HG03460 (cell line): ENCODE measurements at regions not wholly inside any gene's neighbourhood (a gene's known extent, or its start where the extent isn't known, plus 50 kb on each side); places are given as distances from the start of the nearest gene placed in this dataset.

ENCODE experiments used
- ATAC-seq: cut with Tn5 transposase; IDR thresholded peaks from one replicate; pipeline ENCODE4 v1.9.1; 2021; ENCODE audit not compliant: unreplicated experiment

DNA sequence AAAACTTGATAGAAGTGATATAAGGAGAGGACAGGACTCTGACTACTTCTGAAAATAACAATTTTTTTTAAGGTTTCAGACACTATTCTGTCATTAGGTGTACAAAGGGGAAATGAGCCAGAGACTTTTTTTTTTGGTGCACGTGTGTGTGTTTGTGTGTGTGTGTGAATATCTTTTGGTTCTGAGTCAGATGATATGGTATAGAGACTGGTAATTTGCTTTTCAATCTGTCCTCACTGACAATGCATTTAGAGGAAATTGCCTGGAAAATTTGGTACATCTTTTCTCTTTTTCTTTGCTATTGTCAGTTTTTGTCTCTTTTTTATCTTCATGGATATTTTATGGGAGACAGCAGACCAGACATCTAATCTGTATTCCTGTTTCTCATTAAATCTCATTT lies 59.3 kb downstream of the DDIT4L start:
- no peak for ATAC-seq

DNA sequence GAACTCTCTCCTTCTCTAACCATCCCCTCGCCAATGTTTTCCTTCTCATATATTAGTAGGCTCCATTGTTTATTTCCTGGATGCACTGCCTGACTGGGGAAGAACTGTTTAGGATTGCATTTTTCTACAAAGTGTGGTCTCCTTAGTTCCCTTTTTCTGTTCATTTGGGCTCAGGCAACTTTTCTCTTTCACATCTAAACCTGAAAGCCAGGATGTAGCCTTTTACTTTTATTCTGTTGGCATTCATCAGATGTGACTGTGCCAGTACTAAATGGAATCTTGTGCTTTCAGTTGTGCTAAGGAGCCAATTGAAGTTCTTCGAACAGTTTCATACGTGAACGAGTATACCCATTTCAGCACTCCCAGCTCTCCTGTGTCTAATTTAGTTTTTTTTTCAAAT lies 59.8 kb downstream of the DDIT4L start:
- no peak for ATAC-seq

DNA sequence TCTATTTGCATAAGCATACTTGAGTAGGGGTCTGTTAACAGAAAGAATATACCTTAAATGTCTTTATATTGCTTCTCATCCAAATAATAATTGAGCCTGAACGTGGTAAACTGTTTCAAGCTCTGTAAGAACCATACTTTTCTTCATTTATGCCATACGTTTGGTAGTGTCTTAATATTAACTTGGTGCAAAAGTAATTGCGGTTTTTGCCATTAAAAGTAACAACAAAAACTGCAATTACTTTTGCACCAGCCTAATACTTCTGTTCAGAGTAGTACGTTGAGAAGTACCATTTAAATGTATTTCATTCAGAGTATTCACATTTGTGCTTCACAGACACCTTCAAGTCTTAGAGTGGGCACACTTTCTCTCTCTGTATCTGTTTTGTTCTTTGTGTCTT lies 60.5 kb downstream of the DDIT4L start:
- ATAC-seq: no peak

GRCh38 chr4:100128338-100128737 lies 61.9 kb downstream of the DDIT4L start:
- ATAC-seq: no peak

GRCh38 chr4:100124715-100125114 lies 65.6 kb downstream of the DDIT4L start:
- no peak for ATAC-seq

- ATAC-seq: no peak
Measured at GRCh38 chr4:100118181-100118580, 72.1 kb downstream of the DDIT4L start.

DNA sequence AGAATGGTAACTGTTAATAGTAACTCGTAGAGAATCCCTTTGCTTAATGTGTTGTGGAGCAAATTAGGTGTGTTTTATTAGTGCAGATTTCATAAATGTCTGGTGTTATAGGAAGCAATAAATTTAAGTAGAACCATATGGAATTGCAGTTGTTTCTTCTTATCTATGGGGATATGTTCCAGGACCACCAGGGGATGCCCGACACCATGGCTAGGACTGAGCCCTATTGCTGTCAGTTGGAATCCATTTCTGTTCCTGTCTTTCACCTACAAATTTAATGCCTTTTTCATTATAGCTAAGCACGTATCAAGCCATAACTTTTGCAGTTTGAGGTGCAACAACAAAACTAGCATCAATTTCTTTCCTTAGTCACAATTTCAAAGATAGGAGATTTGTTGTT lies 72.5 kb downstream of the DDIT4L start:
- ATAC-seq: no peak

- no peak for ATAC-seq
Measured at GRCh38 chr4:100114909-100115308, 75.4 kb downstream of the DDIT4L start.

GRCh38 chr4:100113732-100114131 lies 76.5 kb downstream of the DDIT4L start:
- no peak for ATAC-seq

- ATAC-seq: no peak
Measured at GRCh38 chr4:100113096-100113495, 77.2 kb downstream of the DDIT4L start.

DNA sequence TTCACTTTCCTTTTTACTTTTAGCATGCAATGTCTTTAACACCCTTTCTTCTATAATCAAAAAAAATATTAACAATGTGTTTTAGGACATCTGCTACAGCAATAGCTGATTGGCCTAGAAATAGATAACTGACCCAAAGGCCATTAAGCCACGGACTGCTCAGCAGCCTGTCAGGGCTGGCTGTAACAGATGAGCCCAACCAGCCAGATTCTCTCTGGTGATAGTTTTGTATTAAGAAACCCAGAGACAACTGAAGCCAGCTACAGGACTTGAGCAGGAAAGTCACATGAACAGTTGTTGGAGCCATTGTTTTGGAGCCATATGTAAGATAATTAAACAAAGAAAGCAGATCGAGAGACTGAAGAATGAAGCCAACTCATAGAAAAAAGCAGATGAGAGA lies 80.3 kb downstream of the DDIT4L start:
- ATAC-seq: no peak

GRCh38 chr4:100108869-100109268 lies 81.4 kb downstream of the DDIT4L start:
- ATAC-seq: no peak

DNA sequence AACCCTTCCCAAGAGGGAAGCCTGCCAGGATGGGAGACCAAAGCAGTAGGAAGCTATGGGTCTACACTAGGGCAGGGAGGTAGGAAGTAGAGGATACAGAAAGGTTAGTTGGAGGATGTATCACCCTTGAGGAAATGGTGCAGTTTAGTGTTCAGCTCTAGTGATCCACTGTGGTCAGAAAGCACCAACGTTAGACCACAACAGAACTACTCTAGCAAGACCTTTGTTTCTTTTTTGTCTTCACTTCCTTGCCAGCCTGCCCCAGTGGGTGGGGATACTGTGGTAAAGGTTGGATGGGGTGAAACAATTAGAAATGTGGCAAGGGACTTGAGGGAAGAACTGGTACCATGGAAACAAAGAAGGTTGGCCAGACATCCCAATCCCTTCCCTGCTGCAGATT lies 83.3 kb downstream of the DDIT4L start:
- peak; percentile 99 for ATAC-seq

DNA sequence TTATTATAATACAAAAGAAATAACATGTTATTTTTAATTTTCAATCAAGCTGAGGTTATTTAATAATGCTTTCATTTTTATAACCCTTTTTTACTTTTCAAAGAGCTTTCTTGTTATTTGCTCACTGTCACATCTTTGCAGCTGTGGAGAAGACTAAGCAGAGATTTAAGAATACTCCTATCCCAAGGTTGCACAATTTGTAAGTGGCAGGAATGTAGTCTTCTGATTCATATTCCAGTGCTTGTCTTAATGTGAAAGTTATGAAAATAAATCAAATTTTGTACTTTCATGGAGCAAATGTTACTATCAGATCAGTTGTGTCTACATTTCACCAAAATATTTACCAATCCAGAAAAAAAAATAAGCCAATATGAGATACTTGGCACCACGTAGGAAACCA lies 86.6 kb downstream of the DDIT4L start:
- ATAC-seq: no peak

DNA sequence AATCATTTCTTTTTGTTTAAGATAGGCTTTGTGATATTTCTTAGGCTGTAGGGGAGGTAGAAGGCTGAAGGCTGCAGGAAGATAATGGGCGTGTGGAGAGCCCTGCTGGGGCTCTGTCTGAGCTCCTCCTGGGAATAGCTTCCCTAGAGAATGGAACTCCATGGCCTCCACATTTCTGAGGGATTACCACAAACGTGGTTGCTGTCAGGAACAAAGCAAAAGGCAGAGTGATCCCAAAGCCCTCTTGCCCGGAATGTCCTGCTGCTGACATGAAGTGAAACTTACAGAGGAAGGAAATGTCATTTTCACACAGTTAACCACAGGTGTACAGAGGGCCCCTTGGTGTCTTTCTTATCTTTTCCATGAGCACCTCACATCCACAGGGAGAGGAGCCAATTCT lies 89.3 kb downstream of the DDIT4L start:
- no peak for ATAC-seq

DNA sequence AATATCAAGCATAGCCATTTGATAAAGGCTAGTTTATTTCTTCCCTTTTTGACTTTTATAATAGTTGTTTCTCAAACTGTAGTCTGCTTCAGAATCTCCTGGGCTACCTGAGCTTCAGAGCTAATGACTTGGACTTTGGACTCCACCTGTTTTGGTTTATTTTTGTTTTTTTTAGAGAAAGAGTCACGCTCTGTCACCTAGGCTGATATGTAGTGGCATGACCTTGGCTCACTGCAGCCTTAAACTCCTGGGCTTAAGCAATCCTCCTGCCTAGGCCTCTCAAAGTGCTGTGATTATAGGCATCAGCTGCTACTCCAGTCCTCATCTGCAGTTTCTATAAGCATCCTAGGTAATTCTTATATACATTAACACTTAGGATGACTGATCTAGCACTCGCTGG lies 90.5 kb downstream of the DDIT4L start:
- ATAC-seq: no peak

DNA sequence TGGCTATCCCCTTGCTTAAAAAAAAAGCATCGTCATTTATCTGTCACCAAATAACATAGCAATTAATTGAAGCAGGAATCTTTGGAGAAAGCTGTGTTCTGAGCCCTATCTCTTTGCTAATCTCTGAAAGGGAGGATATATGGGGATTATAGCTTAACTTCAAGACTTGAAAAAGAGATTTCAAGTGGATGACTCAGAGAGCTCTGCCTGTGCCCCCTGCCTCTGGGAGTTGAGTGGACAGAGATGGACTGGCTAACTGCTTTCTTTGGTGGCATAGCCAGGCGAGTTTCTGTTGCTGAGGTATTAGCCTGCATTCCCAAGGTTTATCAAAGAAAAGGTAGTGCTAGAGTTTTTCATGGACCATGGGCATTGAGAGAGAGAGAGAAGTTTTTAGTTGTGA lies 91.6 kb downstream of the DDIT4L start:
- ATAC-seq: no peak

DNA sequence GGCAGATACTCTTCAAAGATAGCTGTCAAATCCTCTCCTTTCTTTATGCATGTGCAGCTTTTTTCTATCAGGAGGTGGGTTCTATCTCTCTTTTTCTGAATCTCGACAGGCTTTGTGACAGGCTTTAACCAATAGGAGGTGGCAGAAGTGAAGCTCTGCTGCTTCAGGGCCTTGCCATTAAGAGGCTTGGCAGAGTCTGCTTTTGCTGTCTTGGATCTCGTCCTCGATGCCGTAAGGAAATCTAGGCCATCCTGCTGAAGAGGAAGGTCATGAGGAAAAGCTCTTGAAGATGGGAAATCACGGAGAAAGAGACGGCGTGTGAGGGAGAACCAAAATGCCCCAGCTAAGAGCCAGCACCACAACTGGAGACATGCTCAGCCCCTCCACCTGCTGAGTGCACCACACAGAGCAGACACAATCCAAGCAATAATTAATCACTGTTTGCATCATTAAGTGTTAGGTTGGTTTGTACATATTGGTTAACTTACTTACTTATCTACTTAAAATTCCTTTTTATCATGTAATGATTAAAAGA lies 92.2 kb downstream of the DDIT4L start:
- no peak for ATAC-seq

- peak; percentile 75 for ATAC-seq
Measured at GRCh38 chr4:100095729-100096595, 94.3 kb downstream of the DDIT4L start.

GRCh38 chr4:100093091-100093866 lies 97.0 kb downstream of the DDIT4L start:
- peak; percentile 88 for ATAC-seq

- no peak for ATAC-seq
Measured at GRCh38 chr4:100087743-100088142, 102.5 kb downstream of the DDIT4L start.
